GM19351 (cell line): ENCODE measurements at regions not wholly inside any gene's neighbourhood (a gene's known extent, or its start where the extent isn't known, plus 50 kb on each side); places are given as distances from the start of the nearest gene placed in this dataset.

ENCODE experiments used
- ATAC-seq: cut with Tn5 transposase; IDR thresholded peaks from one replicate; pipeline ENCODE4 v1.9.1; 2021; ENCODE audit warnings: mild to moderate bottlenecking, moderate library complexity; ENCODE audit not compliant: unreplicated experiment

- no peak for ATAC-seq
Observed at GRCh38 chr10:47246406-47247147, 53.4 kb upstream of the GDF10 start.

GRCh38 chr10:47247148-47248059, 52.6 kb upstream of the GDF10 start:
- no peak for ATAC-seq

- ATAC-seq = no peak
Observed at GRCh38 chr10:47248386-47249090, 51.5 kb upstream of the GDF10 start.

- ATAC-seq = no peak
Observed at GRCh38 chr10:47249881-47250280, 50.1 kb upstream of the GDF10 start.
